ENCODE measurements at regions not wholly inside any gene's neighbourhood (a gene's known extent, or its start where the extent isn't known, plus 50 kb on each side); places are given as distances from the start of the nearest gene placed in this dataset.

- peaks cover 4% of the 10 kb centered on the region; the same call in 1 of the 3 replicates for H3K36me3 Mint-ChIP-seq (ENCODE audit: low read depth)
- H3K27me3 ChIP-seq (ENCODE audit: insufficient read depth): no peaks in the 10 kb centered on the region
- TF ChIP-seq ETS1 (IDR thresholded peaks at IDR 0.05): no peak
- no peak for TF ChIP-seq CREB1 (CRISPR knock-in tag; IDR thresholded peaks at IDR 0.05; ENCODE audit: low read depth)
- TF ChIP-seq ZNF114 (CRISPR knock-in tag; IDR thresholded peaks at IDR 0.05): no peak
- TF ChIP-seq ZNF331 (CRISPR knock-in tag; IDR thresholded peaks at IDR 0.05; ENCODE audit: low read depth): no peak
- TF ChIP-seq STAT1 (IDR thresholded peaks at IDR 0.05; ENCODE audit: unreplicated experiment): no peak
- no peak for TF ChIP-seq ZNF462 (CRISPR knock-in tag; IDR thresholded peaks at IDR 0.05)
- no peak for TF ChIP-seq EZH2 (IDR thresholded peaks at IDR 0.05; ENCODE audit: low read depth, unreplicated experiment)
- no peak for TF ChIP-seq EZH2phosphoT487 (IDR thresholded peaks at IDR 0.05; ENCODE audit: unreplicated experiment)
- no peak for TF ChIP-seq POLR2AphosphoS5 (IDR thresholded peaks at IDR 0.05; ENCODE audit: low read depth)
- no peaks in the 10 kb centered on the region for H4K20me1 ChIP-seq (replicated peaks; ENCODE audit: insufficient read depth)
- no peak overlapping the region for H3K27ac ChIP-seq (ENCODE audit: low read depth)
- DNase-seq (ENCODE audit: low spot score): no peak
- no peak overlapping the region for H3K4me2 ChIP-seq
- H3F3A ChIP-seq (replicated peaks; ENCODE audit: low read depth): no peaks in the 10 kb centered on the region
- no peaks in the 10 kb centered on the region; the same call in 2 of the 3 replicates for H3K9me3 Mint-ChIP-seq
- no peaks in the 10 kb centered on the region; the same call in 1 of the 2 replicates for H3K79me2 ChIP-seq (replicated peaks; ENCODE audit: insufficient read depth)
- peaks cover 16% of the 10 kb centered on the region for H3K27me3 Mint-ChIP-seq (ENCODE audit: insufficient read depth, low read depth, poor library complexity)
- peaks cover 18% of the 10 kb centered on the region; the same call in 1 of the 2 replicates for H3K4me1 ChIP-seq (ENCODE audit: insufficient read depth)
- H3K9me2 ChIP-seq (ENCODE audit: insufficient read depth): peaks cover 10% of the 10 kb centered on the region
- H3K36me3 ChIP-seq (ENCODE audit: insufficient read depth): no peaks in the 10 kb centered on the region
- H3K27ac Mint-ChIP-seq: no peak overlapping the region
- H2AFZ ChIP-seq: no peak overlapping the region
- peak; percentile 9 for ATAC-seq
- H3K4me3 ChIP-seq: no peak overlapping the region
- H3K4me3 Mint-ChIP-seq: no peak overlapping the region; the same call in 2 of the 3 replicates
- peaks cover 57% of the 10 kb centered on the region for H3K4me1 Mint-ChIP-seq
Observed at GRCh38 chr11:70743329-70743728, 345.0 kb downstream of the CTTN start.

All from GM23338 (cell line).